ENCODE measurements at regions not wholly inside any gene's neighbourhood (a gene's known extent, or its start where the extent isn't known, plus 50 kb on each side); places are given as distances from the start of the nearest gene placed in this dataset.

- TF ChIP-seq CTCF (IDR thresholded peaks at IDR 0.05), result no peak
- TF ChIP-seq POLR2A (IDR thresholded peaks at IDR 0.05; ENCODE audit: low read depth), result no peak
- no peak for TF ChIP-seq EP300 (IDR thresholded peaks at IDR 0.05)
These were observed 410.3 kb upstream of the RGMB start for GRCh38 chr5:98363157-98363556.
